Osteoblast (primary cell): ENCODE measurements at regions not wholly inside any gene's neighbourhood (a gene's known extent, or its start where the extent isn't known, plus 50 kb on each side); places are given as distances from the start of the nearest gene placed in this dataset.

Experiments
- DNase-seq: peaks from one replicate; pipeline ENCODE4 v3.0.0; 2011; ENCODE audit warnings: low spot score, mixed read lengths; ENCODE audit not compliant: insufficient read length; ENCODE audit errors: missing footprints
- H2AFZ ChIP-seq: 2 replicates; pipeline ENCODE4 v1.6.0; 2011; ENCODE audit warnings: mild to moderate bottlenecking, low read length
- H3K27ac ChIP-seq: 2 replicates; pipeline ENCODE4 v1.5.1; 2011; ENCODE audit warnings: mild to moderate bottlenecking, low read depth, low read length, moderate library complexity
- H3K27me3 ChIP-seq: 2 replicates; pipeline ENCODE4 v1.6.0; 2012; ENCODE audit warnings: mild to moderate bottlenecking, control low read depth, inconsistent platforms, low read length, moderate library complexity; ENCODE audit not compliant: insufficient read depth
- H3K36me3 ChIP-seq: 2 replicates; pipeline ENCODE4 v1.5.1; 2011; ENCODE audit warnings: mild to moderate bottlenecking, low read length, control low read depth, moderate library complexity; ENCODE audit not compliant: insufficient read depth
- H3K4me1 ChIP-seq: 2 replicates; pipeline ENCODE4 v1.5.1; 2011; ENCODE audit warnings: mild to moderate bottlenecking, low read length, control low read depth, moderate library complexity; ENCODE audit not compliant: insufficient read depth
- H3K4me2 ChIP-seq: 2 replicates; pipeline ENCODE4 v1.6.0; 2011; ENCODE audit warnings: mild to moderate bottlenecking, low read length; ENCODE audit not compliant: insufficient read depth
- H3K4me3 ChIP-seq: fragments of 200-600 bp; sonication (generic); 3 replicates; pipeline ENCODE4 v1.5.1; 2012; ENCODE audit warnings: mild to moderate bottlenecking, low read length, inconsistent platforms; ENCODE audit not compliant: insufficient read depth
- H3K79me2 ChIP-seq: 2 replicates; pipeline ENCODE4 v1.6.0; 2012; ENCODE audit warnings: mild to moderate bottlenecking, low read length, control low read depth, inconsistent platforms; ENCODE audit not compliant: insufficient read depth
- H3K9me3 ChIP-seq: 2 replicates; pipeline ENCODE4 v1.5.1; 2011; ENCODE audit warnings: low read depth, low read length, control low read depth
- H4K20me1 ChIP-seq: 2 replicates; pipeline ENCODE4 v1.6.0; 2012; ENCODE audit warnings: mild to moderate bottlenecking, low read length, control low read depth; ENCODE audit not compliant: insufficient read depth
- TF ChIP-seq, protein P1 (sequence below): IDR thresholded peaks from 2 replicates; pipeline ENCODE4 v1.5.1; 2011; ENCODE audit warnings: mild to moderate bottlenecking, low read depth, low read length, moderate library complexity; ENCODE audit errors: extremely low read depth

DNA sequence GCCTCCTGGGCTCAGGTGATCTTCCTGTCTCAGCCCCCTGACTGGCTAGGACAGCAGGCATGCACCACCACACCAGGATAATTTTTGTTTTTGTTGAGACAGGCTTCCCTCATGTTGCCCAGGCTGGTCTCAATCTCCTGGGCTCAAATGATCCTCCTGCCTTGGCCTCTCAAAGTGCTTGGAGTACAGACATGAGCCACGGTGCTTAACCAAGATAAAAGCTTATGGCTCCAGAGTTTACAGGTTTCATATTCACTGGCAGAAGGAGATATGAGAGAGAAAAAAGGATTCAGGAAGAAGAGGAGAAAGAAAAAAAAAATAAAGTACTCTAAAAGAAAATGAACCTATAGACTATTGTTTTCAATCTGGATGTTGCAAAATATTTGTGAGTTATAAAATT, 748.8 kb upstream of the NCAM2 start:
- Histone ChIP-seq H3K9me3 (peaks cover 3% of the 10 kb centered on the region), H3K4me1 (no peaks in the 10 kb centered on the region)
- DNase-seq = no peak

DNA sequence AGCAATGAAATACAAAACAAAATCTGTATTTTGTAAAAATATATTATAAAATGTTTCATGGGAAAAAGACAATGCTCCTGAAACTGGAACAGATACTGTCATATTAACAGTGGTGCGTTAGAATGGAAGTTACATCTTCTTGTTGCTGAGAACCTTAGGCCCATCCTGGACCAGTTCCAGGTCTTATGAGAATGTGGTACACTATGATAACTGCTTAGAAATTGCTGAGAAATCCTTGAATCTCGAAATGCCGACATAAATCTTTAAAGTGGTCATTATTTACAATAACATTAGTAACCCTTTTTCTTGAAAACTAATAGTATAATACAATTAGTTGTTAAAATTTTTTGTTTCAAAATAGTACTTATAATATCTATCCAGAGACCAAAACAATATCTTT, 747.9 kb upstream of the NCAM2 start:
- H2AFZ ChIP-seq = no peak overlapping the region
- no peak overlapping the region for H3K4me2 ChIP-seq
- no peak overlapping the region for H3K27ac ChIP-seq
- no peak for DNase-seq
- no peaks in the 10 kb centered on the region for H4K20me1 ChIP-seq
- H3K79me2 ChIP-seq = no peaks in the 10 kb centered on the region
- H3K27me3 ChIP-seq = no peaks in the 10 kb centered on the region
- H3K36me3 ChIP-seq = no peaks in the 10 kb centered on the region
- H3K4me3 ChIP-seq = no peak overlapping the region
- H3K4me1 ChIP-seq = no peaks in the 10 kb centered on the region
- TF ChIP-seq, protein P1, sequence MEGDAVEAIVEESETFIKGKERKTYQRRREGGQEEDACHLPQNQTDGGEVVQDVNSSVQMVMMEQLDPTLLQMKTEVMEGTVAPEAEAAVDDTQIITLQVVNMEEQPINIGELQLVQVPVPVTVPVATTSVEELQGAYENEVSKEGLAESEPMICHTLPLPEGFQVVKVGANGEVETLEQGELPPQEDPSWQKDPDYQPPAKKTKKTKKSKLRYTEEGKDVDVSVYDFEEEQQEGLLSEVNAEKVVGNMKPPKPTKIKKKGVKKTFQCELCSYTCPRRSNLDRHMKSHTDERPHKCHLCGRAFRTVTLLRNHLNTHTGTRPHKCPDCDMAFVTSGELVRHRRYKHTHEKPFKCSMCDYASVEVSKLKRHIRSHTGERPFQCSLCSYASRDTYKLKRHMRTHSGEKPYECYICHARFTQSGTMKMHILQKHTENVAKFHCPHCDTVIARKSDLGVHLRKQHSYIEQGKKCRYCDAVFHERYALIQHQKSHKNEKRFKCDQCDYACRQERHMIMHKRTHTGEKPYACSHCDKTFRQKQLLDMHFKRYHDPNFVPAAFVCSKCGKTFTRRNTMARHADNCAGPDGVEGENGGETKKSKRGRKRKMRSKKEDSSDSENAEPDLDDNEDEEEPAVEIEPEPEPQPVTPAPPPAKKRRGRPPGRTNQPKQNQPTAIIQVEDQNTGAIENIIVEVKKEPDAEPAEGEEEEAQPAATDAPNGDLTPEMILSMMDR = no peak
- peaks cover 3% of the 10 kb centered on the region for H3K9me3 ChIP-seq

More for the DNA sequence above, 748.8 kb upstream of the NCAM2 start:
- TF ChIP-seq, protein P1 = no peak
- Histone ChIP-seq H3K79me2 (no peaks in the 10 kb centered on the region), H4K20me1 (no peaks in the 10 kb centered on the region), H3K36me3 (no peaks in the 10 kb centered on the region), H3K4me2 (no peak overlapping the region), H3K27me3 (no peaks in the 10 kb centered on the region), H3K27ac (no peak overlapping the region), H3K4me3 (no peak overlapping the region), H2AFZ (no peak overlapping the region)

DNA sequence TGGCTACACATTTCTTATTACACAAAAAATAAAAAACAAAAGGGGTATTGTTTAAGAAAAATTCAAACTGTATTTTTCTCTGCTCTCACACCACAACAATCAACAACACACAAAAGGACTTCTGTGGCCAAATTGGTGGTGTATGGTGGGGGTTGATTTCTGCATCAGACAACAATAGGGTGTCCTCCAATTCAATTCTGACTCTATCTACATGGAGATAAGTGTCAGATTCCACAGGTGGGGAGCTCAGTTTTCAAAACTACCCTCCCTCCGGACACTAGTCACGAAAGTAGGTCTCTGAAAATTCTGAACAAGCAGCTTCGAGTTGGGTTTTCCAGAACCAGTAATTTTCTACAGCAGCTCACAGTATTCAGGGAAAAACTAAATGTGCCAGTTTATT, 744.9 kb upstream of the NCAM2 start:
- H3K4me2 ChIP-seq = no peak overlapping the region
- DNase-seq = no peak
- H3K27ac ChIP-seq = no peak overlapping the region
- H3K4me1 ChIP-seq = no peaks in the 10 kb centered on the region
- no peaks in the 10 kb centered on the region for H4K20me1 ChIP-seq
- H3K36me3 ChIP-seq = no peaks in the 10 kb centered on the region
- TF ChIP-seq, protein P1 = no peak
- peaks cover 3% of the 10 kb centered on the region for H3K9me3 ChIP-seq
- H3K27me3 ChIP-seq = no peaks in the 10 kb centered on the region
- H2AFZ ChIP-seq = no peak overlapping the region
- H3K4me3 ChIP-seq = no peak overlapping the region
- no peaks in the 10 kb centered on the region for H3K79me2 ChIP-seq

DNA sequence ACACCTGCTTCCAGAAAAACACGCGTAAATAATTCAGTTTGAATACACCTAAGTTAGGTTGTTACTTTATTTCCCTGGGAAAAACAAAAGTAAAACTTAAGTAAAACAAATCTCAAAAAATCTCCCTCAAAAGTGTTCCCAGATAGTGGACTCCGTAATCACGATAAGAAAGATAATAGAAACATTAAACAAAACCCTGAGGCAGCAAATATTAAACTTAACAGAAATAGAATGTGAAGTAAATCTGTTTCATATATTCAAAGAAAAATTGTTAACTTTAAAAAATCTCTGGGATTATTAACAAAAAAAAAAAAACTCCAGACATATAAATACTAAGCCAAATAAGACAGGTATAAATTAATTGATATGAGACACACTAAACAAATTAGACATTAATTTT, 743.2 kb upstream of the NCAM2 start:
- Histone ChIP-seq H3K79me2 (no peaks in the 10 kb centered on the region), H3K4me2 (no peak overlapping the region), H3K4me1 (no peaks in the 10 kb centered on the region), H3K27ac (no peak overlapping the region), H3K4me3 (no peak overlapping the region), H3K9me3 (peaks cover 3% of the 10 kb centered on the region), H2AFZ (no peak overlapping the region), H3K27me3 (no peaks in the 10 kb centered on the region), H4K20me1 (no peaks in the 10 kb centered on the region), H3K36me3 (no peaks in the 10 kb centered on the region)
- no peak for DNase-seq
- TF ChIP-seq, protein P1 = no peak
